Caki2 (cell line): ENCODE measurements at regions not wholly inside any gene's neighbourhood (a gene's known extent, or its start where the extent isn't known, plus 50 kb on each side); places are given as distances from the start of the nearest gene placed in this dataset.
A peak's percentile ranks its signal among the peaks of the same experiment; 100 is the strongest.

Experiments
- DNase-seq: peaks from one replicate; pipeline ENCODE4 v3.0.0-alpha.2; 2015; ENCODE audit warnings: low read depth
- in situ Hi-C: cut with HindIII; loops from 2 replicates; pipeline ENCODE4 v1.10.0; 2016; ENCODE audit warnings: low sequenced_read_pairs, low pct_unique_long_range_greater_than_20kb, mixed read lengths

DNA sequence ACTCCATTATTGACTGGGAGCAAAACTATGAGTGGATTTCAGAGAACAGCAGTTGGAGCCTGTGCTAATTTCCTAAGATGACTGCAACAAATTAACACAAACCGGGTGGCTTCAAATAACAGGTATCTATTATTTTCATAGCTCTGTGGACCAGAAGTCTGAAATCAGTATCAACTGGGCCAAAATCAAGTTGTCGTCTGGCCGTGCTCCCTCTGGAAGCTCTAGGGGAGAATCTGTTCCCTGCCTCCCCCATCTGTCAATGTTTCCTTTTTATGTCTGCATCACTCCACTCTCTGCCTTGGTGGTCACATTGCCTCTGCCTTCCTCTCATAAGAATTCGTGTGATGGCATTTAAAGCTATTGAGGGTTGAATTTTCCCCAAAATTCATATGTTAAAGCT lies 269.8 kb downstream of the TMX3 start:
- DNase-seq = no peak
- in situ Hi-C loops = no loop called here

DNA sequence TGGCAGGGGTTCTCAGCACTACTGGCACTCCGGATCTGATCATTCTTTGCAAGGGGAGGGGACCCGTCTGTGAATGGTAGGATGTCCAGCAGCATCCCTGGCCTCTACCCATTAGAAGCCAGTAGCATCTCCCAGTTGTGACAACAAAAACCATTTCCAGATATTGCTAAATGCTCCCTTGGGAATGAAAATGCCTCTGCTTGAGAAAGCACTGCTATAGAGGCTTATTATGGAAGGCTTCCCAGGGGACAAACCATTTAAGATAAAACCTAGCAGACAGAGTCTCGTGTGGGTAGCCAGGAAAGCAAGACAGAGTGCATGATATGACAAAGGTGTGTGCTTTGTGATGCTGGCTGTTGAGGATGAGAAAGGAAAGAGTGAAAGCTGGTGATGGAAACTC lies 273.7 kb downstream of the TMX3 start:
- no peak for DNase-seq
- in situ Hi-C loops = no loop called here

DNA sequence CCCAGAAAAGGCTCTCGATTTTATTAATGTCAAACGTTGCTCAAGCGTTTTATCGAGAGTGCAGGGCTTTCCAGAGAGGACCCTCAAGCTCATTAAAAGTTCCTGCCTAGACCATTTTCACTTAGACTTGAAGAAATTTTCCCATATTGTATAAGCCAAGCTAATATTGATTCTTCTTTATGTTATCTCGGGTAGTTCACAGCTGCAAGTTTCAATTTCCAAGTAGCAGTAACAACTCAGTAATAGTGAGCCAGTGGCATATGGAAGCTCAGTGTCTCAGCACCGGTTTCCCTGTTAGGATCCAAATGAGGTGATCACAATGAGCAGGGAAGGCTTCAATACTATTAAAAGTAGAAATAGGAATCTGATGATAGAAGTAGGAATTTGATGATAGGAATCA lies 274.5 kb downstream of the TMX3 start:
- no peak for DNase-seq
- in situ Hi-C loops = no loop called here

DNA sequence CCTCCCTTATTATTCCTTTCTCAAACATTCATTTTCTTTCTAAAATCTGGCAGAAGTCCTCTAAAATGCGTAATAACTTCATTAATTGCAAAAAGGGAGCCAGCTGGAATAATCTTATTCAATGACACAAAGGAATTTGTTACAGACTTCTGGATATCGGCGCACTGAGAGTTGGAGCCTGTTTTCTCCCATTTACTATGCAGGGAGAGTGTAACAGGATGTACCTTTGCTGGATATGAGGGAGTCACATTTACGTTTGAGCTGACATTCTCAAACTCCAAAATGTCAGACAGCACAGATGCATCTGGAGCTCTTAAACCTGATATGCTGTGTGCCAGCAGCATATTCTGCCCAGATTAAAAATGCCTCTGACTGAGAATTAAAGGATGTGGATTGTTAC lies 275.3 kb downstream of the TMX3 start:
- no peak for DNase-seq
- in situ Hi-C loops = no loop called here

DNA sequence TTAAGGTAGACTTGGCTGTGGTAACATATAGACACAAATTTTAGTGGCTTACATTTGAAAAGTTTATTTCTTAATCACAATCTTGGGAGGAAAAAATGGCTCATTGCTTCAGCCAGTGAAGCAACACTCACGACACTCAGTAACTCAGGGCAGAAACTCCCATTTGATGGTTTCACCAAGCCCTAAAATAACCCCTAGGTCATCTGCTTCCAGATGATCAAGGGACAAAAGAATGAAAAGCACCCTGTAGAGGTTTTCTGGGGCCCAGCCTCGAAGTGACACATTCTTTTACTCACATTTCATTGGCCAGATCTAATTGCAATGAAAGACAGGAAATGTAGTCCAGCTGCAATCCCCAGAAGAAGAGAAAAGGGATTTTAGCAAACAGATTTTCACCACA lies 275.9 kb downstream of the TMX3 start:
- no peak for DNase-seq
- in situ Hi-C loops = no loop called here

DNA sequence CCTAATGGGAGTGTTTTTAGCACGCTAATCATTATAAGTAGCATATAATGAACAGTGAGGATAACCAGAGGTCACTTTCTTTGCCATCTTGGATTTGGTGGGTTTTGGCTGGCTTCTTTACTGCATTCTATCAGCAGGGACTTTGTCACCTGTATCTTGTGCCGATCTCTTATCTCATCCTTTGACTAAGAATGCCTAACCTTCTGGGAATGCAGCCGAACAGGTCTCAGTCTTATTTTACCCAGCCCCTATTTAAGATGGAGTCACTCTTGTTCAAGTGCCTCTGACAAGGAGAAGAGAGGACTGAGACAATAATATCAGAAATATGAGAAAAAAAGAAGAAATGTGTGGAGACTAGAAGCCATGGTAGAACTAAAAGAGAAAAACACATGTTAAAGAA lies 276.4 kb downstream of the TMX3 start:
- DNase-seq = no peak
- in situ Hi-C loops = no loop called here

DNA sequence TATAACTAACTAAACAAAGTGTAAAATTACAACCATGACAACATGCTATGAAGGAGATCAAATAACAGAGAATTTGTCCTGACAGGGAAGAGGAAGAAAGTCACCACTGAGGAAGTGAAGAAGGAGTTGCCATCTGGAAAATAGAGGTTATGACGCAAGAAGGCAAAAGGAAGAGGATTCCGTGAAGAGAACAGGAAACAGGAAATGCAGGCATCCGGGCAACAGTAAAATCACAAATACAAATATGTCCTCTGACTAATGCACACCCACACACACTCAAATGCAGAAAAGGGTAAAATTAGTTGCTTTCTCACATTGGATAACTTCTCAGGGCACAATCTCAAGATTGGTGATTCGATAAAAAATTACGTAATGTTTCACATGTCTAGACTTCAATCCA lies 278.4 kb downstream of the TMX3 start:
- in situ Hi-C loops = no loop called here

DNA sequence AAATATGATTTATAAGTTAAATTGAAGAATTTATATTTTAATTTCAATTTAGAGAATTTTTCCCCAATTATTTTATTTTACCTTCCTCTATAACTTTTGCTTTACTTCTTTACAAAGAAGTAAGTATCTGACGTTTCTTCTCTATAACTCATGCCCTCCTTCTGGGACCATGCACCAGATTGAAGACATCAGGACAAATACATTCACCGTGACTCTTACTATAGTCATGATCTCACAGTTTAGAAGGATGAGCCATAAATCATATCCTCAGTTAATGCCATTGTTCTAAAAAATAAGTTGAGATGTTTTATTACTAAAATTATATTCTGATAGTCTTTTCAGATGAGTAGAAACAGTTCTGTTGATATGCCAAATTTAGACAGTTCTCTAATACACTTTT lies 279.3 kb downstream of the TMX3 start:
- DNase-seq = no peak

More for the DNA sequence above, 278.4 kb downstream of the TMX3 start:
- no peak for DNase-seq

DNA sequence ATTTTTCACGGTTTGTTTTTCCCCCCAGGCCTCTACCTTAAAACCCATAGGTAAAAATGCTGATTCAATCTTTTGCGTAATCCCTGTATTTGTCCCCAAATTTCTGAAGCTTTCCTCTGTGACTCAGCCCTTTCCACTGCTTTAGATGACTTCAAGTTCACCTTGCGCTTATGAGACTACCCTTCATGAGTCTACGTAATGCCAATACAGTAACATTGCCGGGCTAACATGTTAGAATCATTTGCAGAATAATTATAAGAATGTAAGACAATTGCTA lies 283.0 kb downstream of the TMX3 start:
- no peak for DNase-seq
- in situ Hi-C loops = no loop called here

More for the DNA sequence above, 279.3 kb downstream of the TMX3 start:
- in situ Hi-C loops = no loop called here

DNA sequence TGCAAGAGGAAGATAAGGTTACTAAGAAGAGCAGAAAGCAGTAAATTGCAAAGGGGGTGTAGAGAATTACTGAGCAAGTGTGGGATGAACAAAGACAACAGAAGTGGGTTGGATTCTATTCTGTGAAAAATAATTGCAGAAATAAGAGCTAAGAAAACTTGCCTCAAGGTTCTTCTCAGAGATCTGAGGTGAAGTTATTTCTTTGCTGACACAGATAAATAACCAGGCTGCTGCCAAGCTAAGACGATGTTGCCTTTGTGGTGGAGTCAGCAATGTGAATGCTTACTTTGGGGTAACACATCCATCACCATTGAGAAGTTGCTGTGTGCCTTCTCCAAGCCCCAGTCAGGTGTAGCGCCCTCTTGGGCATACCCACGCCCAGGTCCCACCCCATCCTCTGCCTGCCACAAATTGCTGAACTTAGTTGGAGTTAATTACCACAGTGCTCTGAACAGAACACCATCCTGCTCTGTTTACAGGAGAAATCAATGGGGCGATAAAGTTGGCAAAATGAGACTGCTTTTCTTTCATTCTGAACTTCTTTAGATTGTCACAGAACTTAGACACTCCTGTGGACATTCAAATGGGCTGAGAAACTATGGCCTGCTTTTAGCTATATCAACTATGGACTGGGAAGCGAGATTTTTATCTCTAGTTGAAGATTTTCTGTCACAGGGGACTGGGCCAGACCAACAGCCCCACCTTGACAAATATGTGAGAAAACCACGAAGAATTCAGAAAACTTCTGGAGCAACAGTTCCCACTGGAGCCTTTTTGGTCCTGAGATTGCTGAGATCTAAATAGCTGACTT lies 283.6 kb downstream of the TMX3 start:
- peak; percentile 30 for DNase-seq
- in situ Hi-C loops = no loop called here

DNA sequence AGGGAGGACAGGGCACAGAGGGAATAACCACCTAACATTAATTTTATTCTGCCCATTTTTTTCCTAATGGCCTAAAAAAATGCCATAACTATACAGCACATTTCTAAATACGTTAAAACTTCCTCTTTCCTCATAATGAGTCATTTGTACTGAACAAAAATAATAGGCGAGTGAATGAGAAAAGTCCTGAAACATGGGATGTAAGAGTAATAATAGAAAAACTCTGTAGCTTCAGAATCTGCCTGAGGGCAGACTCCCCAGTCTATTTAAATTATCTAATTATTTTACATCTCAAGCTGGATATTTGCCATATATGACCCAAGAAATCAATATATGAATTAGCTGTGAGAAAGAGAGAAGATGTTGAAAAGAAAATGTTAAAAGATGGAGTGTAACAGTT lies 285.1 kb downstream of the TMX3 start:
- DNase-seq = no peak
- in situ Hi-C loops = no loop called here

DNA sequence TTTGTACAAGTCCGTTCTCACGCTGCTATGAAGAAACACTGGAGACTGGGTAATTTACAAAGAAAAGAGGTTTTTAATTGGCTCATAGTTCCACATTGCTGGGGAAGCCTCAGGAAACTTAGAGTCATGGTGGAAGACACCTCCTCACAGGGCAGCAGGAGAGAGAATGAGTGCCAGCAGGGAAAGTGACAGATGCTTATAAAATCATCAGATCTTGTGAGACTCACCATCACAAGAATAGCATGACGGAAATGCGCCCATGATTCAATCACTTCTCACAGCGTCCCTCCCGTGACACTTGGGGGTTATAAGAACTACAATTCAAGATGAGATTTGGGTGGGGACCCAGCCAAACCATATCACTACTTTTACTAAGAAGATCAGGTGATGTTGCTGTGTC lies 285.8 kb downstream of the TMX3 start:
- in situ Hi-C loops = no loop called here
- no peak for DNase-seq

DNA sequence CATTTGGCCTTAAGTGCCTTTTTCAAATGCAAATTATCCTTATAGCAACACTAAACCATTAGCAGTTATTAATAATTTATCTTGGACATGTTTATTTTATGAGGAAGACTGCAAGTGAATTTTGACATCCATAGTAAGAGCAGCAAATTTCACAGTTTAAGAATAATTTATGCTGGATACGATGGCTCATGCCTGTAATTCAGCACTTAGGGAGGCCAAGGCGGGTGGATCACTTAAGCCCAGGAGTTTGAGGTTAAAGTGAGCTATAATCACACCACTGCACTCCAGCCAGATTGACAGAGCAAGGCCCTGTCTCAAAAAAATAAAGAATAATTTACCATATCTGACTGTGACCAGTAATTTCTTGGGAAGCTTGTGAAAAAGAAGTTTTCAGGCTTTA lies 286.2 kb downstream of the TMX3 start:
- no peak for DNase-seq
- in situ Hi-C loops = no loop called here

DNA sequence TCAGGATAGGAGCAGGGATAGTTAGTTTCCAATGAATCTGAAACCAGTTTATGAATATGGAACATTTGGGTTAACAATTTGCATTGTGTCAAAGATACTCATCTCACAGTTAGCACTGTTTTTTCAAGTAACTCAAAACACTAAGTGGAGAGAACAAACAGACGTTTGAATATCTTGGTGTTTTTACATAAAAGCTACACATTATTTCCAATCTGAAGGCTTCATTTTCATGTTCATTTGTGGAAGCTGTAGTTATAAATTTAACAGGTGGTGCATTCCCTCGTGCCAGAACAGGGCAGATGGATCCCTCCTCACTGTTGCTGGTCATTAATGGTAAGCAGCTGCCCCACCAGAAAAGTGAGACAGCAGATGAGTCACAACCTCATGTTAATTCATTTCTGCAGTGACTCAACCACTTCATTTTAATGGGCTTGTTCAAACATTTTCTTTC lies 286.9 kb downstream of the TMX3 start:
- peak; percentile 49 for DNase-seq

DNA sequence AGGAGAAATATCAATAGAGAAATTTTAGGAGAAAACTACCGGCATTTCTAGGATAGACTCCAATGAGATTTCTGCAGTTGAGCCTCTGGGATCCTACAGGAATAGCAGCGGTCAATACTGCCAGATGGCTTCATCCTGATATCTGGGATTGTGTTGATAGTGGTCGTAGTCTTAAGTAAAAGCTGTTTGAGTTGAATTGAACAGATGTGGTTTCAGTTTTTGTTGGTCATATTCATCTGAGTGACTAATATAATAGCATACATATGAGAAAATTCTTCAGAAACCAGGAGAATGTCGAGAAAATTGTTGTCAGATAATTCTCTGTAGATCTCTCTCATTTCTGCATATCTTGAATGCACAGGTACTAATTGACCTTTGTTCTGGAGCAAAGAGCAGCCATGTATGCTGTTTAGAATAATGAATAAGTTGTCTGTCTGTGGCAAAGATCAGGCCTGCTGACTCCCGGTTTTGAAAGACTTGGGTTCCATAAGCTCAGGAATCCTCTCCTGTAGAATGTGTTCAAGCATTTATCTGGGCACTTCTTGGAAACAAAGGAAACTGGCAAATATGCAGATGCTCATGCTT lies 288.1 kb downstream of the TMX3 start:
- DNase-seq = no peak

More for the DNA sequence above, 286.9 kb downstream of the TMX3 start:
- in situ Hi-C loops = no loop called here

DNA sequence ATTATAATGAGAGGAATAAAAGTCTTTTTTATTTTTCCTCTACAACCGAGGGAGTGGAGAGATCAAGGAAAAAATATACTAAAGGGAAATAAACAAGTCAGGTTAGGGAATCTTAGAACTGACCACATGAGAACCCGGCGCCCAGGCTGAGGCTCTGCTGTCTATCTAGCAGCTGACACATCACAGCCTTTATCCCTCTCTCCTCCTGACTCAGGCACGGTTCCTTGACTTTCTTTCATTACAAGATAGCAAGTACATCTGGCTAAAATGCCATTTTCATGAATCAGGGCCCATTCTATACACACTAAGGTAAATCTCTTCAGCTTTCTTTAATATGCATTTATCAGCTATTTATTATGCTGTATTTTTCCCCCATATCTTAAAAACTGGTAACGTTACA lies 296.0 kb downstream of the TMX3 start:
- no peak for DNase-seq
- in situ Hi-C loops = no loop called here

More for the DNA sequence above, 288.1 kb downstream of the TMX3 start:
- in situ Hi-C loops = no loop called here

DNA sequence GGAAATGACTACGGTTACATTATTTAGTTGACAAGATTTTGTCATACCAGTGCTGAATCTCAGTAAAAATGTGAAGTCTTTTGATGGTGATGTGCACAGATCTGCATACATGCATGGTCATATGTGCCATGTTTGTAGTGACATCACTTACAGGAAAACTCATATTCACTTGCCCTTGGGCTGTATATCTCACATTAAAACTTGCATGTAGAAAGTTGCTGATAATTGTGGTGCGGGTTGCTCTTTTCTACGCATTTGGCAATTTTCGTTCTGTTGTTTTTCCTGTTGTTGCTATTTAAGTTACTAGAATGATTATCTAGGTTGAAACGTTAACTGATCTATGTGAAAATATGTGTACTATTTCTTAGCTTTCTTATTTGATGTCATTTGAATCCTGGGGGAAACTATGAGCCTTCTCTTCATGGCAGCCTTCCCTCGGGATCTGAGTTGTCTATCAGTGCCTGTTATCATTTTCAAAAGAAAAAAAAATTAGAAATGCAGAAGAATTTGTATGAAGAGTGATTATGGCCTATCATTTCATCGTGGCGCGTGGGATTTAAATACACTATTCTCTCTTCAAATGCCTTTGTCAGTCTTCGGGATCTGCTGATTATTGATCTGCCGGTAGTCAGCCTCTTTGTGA lies 296.6 kb downstream of the TMX3 start:
- in situ Hi-C loops = no loop called here
- DNase-seq = no peak

DNA sequence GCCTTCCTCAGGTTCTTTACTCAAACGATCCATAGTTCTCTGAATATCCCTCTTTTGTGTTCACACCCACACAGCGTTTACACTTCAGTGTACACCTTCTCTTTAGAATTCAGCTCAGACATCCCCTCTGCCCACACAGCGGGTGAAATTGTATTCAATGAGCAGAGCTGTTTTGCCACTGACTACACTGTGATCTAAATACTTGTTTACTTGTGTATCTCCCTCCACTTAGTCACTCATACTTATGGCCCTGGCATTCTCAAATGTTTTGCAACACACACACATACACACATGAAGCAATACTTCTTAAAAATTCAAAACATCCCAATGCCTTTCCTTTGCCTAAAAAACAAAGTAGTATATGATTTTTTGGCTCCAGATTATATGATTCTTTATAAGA lies 297.1 kb downstream of the TMX3 start:
- in situ Hi-C loops = no loop called here
- DNase-seq = no peak

DNA sequence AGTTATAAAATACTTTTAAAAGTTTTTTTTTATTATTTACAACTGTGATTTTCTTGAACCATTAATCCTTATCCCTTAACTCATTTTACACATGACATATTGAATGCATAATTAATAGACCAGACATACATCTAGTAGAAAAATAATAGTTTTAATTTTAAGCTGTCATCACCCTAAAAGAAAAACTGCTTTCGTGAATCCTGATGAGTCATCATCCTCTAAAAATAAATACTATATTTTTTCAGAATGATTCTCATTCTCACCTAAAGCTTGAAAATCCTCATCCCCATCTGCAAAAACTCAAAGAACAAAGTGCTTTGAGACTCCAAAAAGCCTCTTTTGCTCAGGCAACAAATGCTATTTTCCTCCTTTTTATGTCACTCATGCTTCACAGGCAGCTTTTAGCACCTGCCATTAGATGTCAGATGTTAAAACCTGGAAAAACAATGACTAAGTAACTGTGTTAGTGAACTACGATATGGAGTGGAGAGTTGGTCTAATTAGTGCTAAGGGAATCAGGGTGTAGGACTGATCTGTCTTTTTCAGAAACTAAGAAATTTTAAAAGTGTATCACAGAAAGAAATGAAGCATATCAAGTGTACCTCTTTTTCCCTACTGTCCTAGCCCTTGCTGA lies 297.6 kb downstream of the TMX3 start:
- in situ Hi-C loops = no loop called here
- DNase-seq = peak; percentile 23
